Tibial nerve (tissue), 4 donors: ENCODE measurements at regions not wholly inside any gene's neighbourhood (a gene's known extent, or its start where the extent isn't known, plus 50 kb on each side); places are given as distances from the start of the nearest gene placed in this dataset.
A peak's percentile ranks its signal among the peaks of the same experiment; 100 is the strongest.

Experiments used
- CTCF ChIP-seq, 5 experiments: fragments of 200-600 bp in 3 of 5; fragments of 450-650 bp in 2 of 5; sonication (generic) in 3 of 5; IDR thresholded peaks; one replicate each; pipeline ENCODE4 v1.5.1; 2016 to 2019; ENCODE audit warnings: antibody characterized with exemption in 5 of 5, mild to moderate bottlenecking in 3 of 5, moderate library complexity in 2 of 5
- EP300 ChIP-seq, 2 donors: sonication (generic); formaldehyde crosslinking; IDR thresholded peaks; one replicate each; pipeline ENCODE4 v1.6.1; 2017; ENCODE audit warnings: antibody characterized with exemption in 2 of 2, mild to moderate bottlenecking in 1 of 2
- POLR2A ChIP-seq, 2 donors: fragments of 450-650 bp; IDR thresholded peaks; one replicate each; pipeline ENCODE4 v1.6.1; 2017; ENCODE audit warnings: antibody characterized with exemption in 2 of 2, mild to moderate bottlenecking in 2 of 2, moderate library complexity in 2 of 2

- no peak for TF ChIP-seq CTCF (IDR thresholded peaks at IDR 0.05)
- TF ChIP-seq POLR2A (IDR thresholded peaks at IDR 0.05) = no peak
- peak in 1 of 2 donors; percentile 5 for TF ChIP-seq EP300 (IDR thresholded peaks at IDR 0.05)
Measured at GRCh38 chr3:27542476-27542875, 58.3 kb upstream of the SLC4A7 start.
